Left kidney (tissue), 1 donor: ENCODE measurements at regions not wholly inside any gene's neighbourhood (a gene's known extent, or its start where the extent isn't known, plus 50 kb on each side); places are given as distances from the start of the nearest gene placed in this dataset.
"Not testable (repeated sequence)": the region's sequence is repeated elsewhere in the genome, so short reads cannot be mapped to it uniquely, and the experiment has no call there.

ENCODE experiments used
- DNase-seq: peaks from one replicate; pipeline ENCODE4 v3.0.0-alpha.2; 2013

DNA sequence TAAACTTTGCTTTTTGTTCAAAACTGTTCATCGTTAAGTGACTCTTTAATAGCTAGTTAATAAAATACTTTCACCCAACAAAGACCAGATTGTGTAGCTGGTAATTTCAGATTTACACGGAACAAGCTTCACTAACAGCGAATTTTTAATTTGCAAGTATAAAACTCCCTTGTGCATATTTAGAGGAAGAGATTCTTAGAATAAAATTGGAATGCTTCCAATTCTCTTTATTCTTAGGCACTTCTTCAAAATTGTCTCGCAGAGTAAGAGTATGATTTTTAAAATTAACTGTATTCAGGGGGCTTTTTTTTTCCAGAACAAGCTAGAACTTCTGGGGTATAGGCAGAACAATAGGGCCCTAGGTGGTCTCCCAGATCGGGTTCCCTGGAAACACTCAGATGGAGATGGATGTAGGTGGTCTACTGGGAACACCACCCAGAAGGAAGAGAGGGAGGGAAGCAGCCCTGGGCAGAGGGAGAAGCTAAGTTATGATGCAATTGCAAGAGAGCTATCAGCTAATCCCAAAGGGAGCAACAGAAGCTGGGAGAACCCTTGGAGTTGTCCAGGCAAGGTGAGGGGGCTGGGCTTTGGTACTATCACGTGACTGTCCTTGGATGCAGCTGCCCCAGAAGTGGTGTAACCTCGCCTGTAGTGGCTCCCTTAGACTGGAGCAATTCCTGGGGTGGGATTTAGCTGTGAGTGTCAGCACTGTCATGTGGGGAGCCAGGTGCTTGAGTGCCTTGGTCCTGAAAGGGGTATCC lies 151.7 kb upstream of the ASB18 start:
- DNase-seq = no peak

DNA sequence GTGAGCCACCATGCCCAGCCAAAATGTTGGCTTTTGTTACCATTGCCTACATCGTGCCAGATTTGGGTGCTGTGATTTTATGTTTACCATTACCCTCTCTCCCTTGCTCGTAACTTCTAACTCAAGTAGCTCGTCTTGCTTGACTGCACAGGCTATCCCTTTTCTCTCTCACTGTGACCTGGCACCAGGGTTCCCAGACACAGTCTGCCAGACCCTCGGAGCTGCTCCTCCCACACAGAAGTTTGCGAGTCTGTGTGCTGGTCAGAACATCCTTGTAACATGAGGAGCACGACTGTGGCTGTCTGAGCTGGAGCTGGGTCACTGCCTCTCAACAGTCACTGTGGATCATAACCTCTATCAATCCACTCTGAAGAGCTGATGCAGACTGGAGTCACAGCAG lies 152.5 kb upstream of the ACKR3 start:
- DNase-seq = peak; percentile 72

DNA sequence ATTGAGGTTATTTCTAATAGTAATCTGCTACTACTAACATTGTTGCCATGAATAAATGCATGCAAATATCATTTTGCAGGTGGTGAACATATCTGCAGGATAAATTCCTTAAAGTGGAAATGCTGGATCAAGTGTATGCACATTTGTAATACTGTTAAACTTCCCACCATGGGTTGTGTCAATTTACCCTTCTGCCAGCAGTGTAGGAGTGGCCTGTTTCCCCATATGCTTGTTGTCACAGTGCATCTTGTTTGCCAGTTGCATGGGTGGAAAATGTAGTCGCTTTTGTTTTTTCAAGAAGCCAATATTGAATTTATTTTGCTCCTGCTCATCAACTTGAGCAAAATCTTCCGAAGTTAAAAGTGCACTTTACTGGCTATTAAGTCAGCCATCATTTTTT lies 139.0 kb upstream of the ACKR3 start:
- DNase-seq = no peak

DNA sequence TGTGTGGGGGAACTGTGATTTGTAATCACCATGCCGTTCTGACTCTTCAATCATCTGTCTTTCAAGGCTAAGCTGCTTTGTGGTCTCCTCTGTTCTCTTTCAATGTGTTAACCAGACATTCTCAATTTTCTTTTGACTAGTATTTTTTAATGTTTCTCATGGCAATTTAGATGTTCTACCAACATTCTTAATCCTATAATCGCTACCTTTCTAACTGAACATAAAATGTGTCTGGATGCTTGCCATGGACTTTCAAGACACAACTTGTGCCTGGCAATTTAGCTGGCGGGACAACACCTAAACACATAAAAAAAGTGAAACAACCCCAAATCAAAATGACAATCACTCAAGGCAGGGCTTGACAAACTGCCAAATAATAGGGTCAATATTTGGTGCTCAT lies 135.0 kb upstream of the ACKR3 start:
- DNase-seq = no peak

DNA sequence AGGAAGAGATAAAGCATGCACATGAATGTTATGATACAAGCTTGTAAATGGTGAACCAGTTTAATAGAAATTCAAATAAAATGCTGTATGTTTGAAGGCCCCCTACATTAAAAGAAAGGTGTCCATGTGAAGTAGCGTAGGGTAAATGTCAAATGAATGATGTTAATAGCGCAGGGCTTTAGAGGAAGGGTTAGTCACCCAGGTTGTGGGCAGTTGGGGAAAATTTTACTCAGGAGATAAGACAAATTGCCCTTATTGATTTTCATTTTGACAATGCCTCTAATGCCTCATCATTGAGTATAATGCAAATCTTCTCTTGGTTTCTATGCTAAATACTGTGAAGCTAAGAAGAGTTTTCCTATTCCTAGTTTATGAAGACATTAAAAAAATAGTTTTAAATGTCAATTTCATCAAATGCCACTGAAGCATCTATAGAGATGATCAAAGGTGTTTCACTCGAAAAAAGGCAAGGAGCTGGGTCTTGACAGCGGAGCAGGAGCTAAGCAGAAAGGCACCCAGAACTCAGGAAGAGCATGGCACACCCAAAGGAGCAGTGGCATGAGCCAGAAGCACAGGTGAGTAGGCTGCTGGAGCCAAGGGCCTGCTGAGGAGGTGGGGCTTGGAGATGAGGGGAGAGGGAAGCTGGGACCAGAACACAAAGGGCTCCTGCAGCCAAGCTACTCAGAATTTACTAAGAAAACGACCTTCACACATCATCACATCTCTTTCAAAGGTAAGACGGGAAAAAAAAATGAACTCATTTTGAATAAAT lies 129.3 kb upstream of the ACKR3 start:
- DNase-seq = no peak

DNA sequence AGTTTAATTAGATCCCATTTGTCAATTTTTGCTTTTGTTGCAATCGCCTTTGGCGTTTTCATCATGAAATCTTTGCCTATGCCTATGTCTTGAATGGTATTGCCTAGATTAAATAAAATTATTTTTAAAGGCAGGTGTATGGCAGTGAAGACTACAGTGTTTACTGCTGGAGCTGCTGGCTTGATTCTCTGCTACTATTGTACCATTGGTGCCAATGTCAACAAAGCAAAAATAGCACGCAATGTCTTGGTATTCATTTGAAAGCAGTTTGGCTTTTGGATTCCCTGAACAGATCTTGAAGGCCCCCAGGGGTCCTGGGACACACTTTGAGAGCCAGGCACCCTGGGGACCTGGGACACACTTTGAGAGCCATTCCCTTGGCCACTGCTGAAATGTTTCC lies 125.4 kb upstream of the ACKR3 start:
- no peak for DNase-seq

DNA sequence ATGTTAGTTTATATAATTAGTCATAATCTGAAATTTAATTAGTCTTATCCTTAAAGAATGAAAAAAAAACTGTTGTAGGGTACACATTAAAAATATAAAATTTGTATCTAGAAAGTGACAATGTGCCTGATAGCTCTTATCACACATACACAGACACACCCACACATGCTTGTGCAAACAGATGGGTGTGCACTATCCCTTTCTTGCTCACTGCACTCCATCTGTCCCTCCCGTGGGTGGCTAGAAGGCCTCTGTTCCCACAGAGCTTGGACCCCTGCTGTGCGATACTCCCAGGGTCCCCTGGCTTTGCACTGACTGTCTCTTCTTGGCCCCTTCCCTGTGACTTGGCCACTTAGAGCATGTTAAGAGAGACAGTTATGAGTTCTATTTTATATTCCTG lies 123.9 kb upstream of the ACKR3 start:
- DNase-seq = no peak

DNA sequence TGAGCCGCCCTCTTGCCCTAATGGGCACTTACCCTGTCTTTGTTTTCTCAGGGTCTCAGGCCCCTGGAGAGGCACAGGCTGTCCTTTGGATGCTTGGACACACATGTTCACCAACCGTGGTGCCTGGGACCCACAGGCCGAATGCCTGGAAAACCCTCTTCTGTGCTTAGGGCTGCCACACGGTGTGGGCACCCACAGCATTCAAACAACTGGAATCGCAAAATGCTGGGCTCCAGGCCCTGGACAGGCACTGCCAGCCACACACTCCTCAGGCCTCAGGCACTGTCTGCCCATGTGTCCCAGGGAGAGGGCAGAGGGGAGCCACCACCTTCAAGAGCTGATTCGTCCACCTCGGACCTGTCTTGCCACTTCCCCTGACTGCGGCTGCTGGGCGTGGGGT lies 123.1 kb upstream of the ACKR3 start:
- no peak for DNase-seq

DNA sequence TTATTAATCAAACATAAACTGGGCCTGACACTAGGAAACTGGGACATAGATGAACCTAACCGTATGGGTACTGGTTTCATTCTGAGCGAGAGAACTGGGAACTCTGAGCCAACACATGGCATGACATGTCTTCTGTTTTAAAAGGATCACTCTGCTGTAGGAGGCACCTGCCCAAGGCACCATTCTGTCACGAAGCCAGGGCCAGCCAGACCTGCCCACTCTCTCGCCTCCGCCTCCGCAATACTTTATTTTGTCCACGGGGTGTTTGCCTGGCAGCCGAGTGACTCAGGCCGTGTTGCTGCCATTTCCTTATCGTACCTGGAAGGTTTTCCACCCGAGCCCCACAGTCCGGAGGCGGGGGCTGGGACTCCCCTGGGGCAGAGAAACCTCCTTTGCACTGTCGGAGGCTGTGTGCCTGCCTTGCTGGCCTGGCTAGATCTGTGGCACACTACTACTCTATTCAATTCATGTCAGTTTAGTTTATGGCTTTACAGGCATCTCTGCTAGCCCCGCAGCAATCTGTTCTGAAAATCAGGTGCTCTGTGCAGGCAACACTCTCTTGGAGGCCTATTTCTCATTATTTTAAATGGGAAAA lies 120.4 kb upstream of the ACKR3 start:
- DNase-seq = no peak

DNA sequence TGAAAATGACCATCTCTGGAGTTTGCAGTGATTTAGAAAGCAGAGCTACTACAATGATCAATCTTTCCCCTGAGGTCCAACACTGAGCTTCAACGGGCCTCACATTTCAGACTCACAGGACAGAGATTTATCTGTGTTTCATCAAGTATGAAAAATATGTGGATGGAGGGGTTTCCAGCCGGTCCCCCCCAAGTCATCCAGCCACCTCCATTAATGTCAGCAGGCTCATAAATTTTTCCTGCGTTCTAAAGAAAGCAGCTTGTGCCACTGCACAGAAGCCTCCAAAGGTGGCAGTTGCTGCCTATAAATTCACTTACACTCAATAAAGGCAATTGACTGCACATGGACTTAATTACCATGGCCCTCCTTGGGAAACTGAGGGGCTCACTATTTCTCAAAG lies 117.4 kb upstream of the ACKR3 start:
- DNase-seq = peak; percentile 4

DNA sequence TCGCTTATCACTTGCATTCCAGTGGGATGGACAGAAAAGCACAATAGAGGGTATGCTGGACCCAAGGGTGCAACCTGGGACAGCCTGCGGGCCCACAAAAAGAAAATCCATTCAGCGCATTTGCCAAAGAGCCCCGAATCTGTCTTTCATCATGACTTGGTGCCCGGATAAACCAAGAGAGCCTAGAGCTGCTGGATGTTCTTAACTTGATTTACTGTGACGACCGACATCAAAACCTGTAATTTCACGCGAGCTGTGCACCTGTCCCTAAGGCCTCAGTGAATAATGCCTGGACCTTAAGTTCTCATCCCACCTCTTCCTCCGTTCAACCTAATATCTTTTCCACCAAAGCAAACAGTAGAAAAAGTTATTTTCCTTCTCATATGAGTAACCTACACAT lies 115.5 kb upstream of the ACKR3 start:
- no peak for DNase-seq

DNA sequence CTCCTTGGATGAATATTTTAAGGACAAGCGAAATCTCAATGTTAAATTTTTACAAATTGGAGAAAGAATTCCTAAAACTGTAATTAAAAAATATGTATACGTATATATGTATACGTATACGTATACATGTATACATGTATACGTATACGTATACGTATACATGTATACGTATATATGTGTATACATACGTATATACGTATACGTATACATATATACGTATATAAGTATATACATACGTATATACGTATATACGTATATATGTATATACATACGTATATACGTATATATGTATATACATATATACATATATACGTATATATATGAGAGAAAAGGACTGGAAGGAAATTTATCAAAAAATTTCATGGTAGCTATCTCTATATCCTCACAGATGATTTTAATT lies 110.2 kb upstream of the ACKR3 start:
- no peak for DNase-seq

DNA sequence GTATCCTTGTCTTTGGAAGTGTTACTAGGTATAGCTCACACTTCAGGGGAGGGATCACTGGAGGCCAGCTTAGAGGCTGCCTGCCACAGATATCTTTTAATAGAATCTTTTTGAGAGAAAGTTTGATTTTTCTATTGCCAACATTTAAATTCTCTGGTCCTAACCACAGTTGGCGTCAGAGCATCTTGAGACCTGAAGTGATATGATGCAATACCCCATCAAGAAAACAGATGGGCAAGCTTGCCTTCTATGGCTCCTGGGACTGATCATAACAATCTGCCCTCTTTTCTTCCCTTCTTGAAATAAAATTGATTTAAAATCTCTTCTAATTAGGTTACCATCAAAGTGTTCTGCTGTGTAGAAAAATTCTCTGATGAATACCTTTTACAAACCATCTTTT lies 105.5 kb upstream of the ACKR3 start:
- DNase-seq = no peak

DNA sequence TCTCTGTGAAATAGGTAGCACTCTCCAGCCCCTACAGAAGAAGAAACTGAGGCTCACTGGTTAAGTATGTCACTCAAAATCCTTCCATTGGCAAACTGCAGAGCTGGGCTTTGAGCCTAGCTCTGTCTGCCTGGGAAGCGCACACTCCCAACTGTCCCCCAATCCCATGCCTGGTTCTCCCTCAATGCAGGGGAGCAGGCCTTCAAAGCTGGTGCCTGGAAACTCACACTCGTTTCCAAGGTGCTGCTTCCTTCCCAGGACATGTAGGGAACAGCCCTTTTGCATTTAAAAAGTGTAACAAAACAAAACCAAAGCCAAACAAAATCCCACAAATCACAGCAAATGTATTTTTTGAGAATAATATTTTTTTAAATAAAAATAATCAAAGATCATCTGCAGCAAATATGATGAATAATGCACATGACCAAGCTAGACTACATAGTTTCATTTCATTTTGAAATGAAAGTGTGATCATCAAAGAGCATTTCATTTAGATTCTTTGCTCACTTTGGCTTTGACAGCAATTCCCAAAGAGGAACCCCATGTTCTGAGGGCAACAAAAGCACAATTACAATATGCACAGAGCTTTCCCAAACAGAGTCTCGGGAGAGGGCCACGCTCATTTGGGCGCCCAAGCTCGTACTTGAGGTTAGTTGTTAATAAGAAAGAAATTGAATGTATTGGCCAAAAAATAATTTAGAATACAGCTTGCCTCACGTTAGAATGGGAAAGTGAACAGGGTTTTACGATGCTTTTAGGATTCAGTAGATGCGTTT lies 96.7 kb upstream of the ACKR3 start:
- no peak for DNase-seq

DNA sequence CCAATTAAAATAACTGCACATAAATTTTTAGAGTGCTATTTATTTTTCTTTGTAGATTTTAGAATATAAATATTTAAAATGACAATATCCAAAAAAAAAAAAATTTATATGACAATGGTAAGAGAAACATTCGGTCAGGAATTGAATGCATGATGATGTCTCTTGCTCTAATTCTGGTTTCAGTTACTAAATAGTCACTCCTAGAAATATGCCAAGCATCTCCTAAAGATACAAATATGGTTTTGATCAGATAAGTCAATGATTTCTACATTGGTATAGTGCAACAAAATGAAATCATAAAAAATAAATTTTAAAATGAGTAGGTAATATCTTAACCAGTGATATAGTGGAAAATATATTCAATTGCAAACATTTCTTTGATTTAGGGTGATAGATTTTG lies 95.9 kb upstream of the ACKR3 start:
- DNase-seq = no peak

DNA sequence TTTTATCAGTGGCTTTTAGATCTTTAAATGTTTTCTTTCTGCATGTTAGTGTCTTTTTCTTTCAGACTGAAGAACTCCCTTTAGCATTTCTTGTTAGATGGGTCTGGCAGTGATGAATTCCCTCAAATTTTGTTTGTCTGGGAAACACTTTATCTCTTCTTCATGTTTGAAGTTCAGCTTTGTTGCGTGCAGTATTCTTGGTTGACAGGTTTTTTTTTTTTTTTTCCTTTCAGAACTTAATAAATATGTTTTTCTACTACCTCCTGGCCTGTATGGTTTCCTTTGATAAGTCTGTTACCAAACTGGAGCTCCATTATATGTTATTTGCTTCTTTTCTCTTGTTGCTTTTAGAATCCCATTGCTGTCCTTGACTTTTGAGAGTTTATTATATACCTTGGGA lies 89.8 kb upstream of the ACKR3 start:
- DNase-seq = peak; percentile 5

DNA sequence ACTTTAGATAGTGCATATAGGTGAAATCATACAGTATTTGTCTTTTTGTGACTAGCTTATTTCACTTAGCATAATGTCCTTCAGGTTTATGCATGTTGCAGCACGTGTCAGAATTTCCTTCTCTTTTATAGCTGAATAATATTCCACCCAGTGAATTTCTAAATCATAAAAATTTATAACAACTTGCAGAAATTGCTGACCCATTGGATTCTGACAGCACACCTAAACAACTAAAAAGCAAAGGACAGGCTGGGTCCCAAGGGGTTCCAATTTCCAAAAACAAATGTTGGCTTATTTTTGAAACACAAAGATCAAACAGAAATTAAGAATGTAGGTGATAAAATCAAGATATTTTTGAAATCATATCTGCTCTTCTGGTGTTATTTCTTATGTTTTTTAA lies 86.5 kb upstream of the ACKR3 start:
- no peak for DNase-seq

DNA sequence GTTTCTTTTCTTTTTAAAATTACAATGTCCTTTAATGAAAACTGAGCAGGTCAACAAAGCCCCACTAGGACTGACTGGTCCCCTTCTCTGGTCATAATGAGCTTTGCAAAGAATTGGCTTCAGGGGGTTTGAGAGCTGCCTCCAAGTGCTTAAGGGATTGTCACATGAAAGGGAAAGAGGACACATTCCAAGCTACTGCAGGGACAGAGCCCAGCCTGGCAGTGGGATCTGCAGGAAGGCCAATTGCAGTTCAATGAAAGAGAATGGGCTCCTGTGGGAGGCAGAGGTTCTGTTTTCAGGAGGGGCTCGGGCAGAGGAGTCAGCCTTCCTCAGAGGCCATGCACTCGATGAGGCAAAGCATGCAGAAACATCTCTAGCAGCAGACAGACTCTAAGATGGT lies 84.1 kb upstream of the ACKR3 start:
- no peak for DNase-seq

DNA sequence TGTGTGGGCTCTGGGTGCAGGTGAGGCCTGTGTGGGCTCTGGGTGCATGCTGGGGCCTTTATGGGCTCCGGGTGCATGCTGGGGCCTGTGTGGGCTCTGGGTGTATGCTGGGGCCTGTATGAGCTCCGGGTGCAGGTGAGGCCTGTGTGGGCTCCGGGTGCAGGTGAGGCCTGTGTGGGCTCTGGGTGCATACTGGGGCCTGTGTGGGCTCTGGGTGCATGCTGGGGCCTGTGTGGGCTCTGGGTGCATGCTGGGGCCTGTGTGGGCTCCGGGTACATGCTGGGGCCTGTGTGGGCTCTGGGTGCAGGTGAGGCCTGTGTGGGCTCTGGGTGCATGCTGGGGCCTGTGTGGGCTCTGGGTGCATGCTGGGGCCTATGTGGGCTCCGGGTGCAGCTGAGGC lies 80.5 kb upstream of the ACKR3 start:
- DNase-seq = not testable (repeated sequence)

DNA sequence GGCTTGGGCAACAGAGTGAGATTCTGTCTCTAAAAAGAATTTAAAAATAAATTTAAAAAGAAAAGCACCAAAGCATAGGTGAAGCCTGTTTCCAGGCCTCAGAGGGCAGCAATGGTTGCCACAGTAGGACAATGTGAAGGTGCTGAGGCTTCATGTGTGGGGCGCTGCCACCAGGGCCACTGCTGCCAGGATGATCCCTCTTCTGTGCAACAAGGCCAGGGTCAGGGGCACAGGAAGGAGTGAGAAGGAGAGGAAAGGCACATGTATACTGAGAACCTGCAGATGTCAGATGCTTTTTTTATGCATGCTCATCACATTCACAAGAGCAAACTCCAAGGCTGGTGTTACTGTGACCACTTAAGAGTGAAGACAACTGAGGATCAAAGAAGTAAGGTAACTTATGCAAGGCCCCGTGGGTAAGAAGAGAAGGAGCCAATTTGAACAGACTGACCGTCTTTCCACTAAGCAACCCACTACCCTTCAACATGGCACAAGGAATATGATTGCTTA lies 79.7 kb upstream of the ACKR3 start:
- no peak for DNase-seq

DNA sequence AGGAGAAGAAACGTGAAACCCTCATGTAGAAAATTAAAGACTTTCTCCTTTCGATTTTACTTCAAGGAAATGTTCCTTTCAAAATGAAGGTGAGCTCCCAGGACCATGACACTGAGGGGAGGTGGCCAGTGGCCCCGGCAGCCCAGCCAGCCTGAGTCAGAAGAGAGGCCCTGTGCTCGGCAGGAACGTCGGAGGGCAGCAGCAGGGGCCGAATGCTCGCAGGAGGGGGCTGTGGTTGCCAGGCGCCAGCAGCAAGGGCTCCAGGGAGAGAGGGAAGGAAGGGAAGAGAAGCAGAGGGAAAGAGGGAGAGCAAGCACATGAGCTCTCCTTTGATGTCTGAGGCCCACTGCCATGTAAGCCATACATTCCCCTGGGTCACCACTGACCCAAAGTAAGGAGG lies 73.3 kb upstream of the ACKR3 start:
- no peak for DNase-seq

DNA sequence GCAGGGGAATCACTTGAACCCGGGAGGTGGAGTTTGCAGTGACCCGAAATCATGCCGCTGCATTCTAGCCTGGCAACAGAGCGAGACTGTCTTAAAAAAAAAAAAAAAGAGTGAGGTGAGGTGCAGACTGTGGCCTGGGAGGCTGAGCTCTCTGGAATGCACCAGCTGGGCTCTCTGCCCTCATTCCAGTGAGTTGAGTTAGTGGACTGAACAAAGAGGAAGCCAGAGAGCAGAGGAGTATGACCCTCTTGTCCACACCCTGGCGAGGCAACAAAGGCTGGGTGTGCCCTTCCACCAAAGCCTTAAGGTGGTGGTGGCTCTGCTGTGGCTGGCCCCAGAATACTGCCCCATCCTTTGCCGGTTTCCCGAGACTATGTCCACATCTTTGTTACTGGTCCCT lies 71.3 kb upstream of the ACKR3 start:
- no peak for DNase-seq
